ENCODE measurements at regions not wholly inside any gene's neighbourhood (a gene's known extent, or its start where the extent isn't known, plus 50 kb on each side); places are given as distances from the start of the nearest gene placed in this dataset.

DNA sequence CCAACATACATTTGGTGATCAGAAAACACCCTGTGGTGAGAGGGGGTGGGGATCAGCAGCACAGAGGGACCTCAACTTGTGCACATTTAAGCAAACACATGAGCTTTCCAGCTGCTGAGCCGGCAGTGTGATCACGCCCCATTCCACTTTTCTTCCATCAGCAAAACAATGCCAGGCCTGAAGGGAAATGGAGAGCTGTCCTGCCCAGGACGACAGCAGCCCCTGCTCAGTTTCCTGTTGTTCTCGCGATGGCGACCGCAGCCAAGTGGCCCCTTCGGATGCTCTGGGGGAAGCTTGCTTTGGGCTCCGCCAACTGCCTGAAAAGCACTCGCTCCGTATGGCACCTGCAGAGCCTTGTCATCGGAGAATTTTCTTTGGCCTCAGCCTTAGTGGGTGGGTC lies 272.3 kb downstream of the FOXL1 start:
- TF ChIP-seq, protein P1, sequence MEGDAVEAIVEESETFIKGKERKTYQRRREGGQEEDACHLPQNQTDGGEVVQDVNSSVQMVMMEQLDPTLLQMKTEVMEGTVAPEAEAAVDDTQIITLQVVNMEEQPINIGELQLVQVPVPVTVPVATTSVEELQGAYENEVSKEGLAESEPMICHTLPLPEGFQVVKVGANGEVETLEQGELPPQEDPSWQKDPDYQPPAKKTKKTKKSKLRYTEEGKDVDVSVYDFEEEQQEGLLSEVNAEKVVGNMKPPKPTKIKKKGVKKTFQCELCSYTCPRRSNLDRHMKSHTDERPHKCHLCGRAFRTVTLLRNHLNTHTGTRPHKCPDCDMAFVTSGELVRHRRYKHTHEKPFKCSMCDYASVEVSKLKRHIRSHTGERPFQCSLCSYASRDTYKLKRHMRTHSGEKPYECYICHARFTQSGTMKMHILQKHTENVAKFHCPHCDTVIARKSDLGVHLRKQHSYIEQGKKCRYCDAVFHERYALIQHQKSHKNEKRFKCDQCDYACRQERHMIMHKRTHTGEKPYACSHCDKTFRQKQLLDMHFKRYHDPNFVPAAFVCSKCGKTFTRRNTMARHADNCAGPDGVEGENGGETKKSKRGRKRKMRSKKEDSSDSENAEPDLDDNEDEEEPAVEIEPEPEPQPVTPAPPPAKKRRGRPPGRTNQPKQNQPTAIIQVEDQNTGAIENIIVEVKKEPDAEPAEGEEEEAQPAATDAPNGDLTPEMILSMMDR (IDR thresholded peaks at IDR 0.05): no peak
- no peak for DNase-seq
- intact Hi-C loops (cut with DNase I): loop anchor here in 1 of 2 donors (10.0 kb wide), 1 partner anchor 424 kb away; no protein-coding TSS in a partner anchor
- Histone ChIP-seq H3K4me1 (no peaks in the 10 kb centered on the region), H3K9me3 (no peaks in the 10 kb centered on the region), H3K27ac (no peak overlapping the region), H3K27me3 (ENCODE audit: insufficient read depth in 3 of 3, low read length in 2 of 3) (peaks cover 0 to 2% (median 0%) of the 10 kb centered on the region in 3 donors), H3K36me3 (ENCODE audit: insufficient read depth in 1 of 2, low read depth in 1 of 2) (no peaks in the 10 kb centered on the region), H3K4me3 (no peak overlapping the region)
- no peak for ATAC-seq
- WGBS, 3 donors: 54 to 55% (median 54%) methylated on average over 12 of the region's 12 CpGs

DNA sequence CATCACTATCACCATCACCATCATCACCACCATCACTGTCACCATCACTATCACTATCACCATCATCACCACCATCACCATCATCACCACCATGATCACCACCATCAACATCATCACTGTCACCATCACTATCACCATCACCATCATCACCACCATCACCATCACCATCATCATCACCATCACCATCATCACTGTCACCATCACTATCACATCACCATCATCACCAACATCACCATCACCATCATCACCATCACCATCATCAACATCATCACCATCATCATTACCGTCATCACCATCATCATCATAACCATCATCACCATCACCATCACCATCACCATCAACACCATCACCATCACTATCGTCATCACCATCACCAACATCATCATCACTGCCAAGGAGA lies 273.8 kb downstream of the FOXL1 start:
- intact Hi-C loops (cut with DNase I): loop anchor here in 1 of 2 donors (10.0 kb wide), 1 partner anchor 423 kb away; no protein-coding TSS in a partner anchor
- ATAC-seq (no peak), DNase-seq (no peak)
- Histone ChIP-seq H3K27ac (no peak overlapping the region), H3K9me3 (no peaks in the 10 kb centered on the region), H3K27me3 (ENCODE audit: insufficient read depth in 3 of 3, low read length in 2 of 3) (peaks cover 0 to 16% (median 0%) of the 10 kb centered on the region in 3 donors), H3K36me3 (ENCODE audit: insufficient read depth in 1 of 2, low read depth in 1 of 2) (no peaks in the 10 kb centered on the region), H3K4me1 (no peaks in the 10 kb centered on the region), H3K4me3 (no peak overlapping the region)
- WGBS, 3 donors: 96 to 100% (median 98%) methylated on average over 2 of the region's 2 CpGs
- TF ChIP-seq, protein P1 (IDR thresholded peaks at IDR 0.05): no peak

DNA sequence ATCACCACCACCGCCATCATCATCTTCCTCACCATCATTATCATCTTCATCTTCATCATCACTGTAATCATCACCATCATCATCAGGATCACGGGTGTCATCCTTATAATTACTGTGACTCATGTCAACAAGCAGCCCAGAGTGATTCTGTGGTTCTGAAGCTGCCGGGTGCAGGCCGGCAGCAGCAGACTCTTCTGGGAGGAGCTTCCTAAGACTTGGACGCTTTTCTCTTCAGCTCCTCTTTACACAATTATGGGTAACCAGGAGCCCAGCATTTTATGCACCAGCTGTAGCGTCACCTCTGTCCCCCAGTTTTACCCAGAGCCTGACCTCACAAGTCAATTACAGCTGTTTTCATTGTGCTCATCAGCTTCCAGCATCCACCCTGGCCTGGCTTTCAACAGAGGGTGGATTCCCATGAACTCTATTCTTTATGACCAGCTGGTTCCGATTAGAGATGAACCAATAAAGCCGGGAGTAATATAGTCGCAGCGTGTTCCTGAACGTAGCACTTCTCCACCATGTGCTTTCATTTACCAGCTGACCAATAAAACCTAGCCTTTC lies 275.8 kb downstream of the FOXL1 start:
- TF ChIP-seq, protein P1 (IDR thresholded peaks at IDR 0.05): no peak
- Histone ChIP-seq H3K4me3 (no peak overlapping the region), H3K27ac (no peak overlapping the region), H3K36me3 (ENCODE audit: insufficient read depth in 1 of 2, low read depth in 1 of 2) (no peaks in the 10 kb centered on the region), H3K27me3 (ENCODE audit: insufficient read depth in 3 of 3, low read length in 2 of 3) (peaks cover 0 to 18% (median under 1%) of the 10 kb centered on the region in 3 donors), H3K9me3 (no peaks in the 10 kb centered on the region), H3K4me1 (no peaks in the 10 kb centered on the region)
- intact Hi-C loops (cut with DNase I): loop anchor here in 1 of 2 donors (10.0 kb wide), 1 partner anchor 421 kb away; no protein-coding TSS in a partner anchor
- WGBS, 3 donors: 36 to 42% (median 38%) methylated on average over 11 of the region's 11 CpGs
- ATAC-seq (no peak), DNase-seq (no peak)

DNA sequence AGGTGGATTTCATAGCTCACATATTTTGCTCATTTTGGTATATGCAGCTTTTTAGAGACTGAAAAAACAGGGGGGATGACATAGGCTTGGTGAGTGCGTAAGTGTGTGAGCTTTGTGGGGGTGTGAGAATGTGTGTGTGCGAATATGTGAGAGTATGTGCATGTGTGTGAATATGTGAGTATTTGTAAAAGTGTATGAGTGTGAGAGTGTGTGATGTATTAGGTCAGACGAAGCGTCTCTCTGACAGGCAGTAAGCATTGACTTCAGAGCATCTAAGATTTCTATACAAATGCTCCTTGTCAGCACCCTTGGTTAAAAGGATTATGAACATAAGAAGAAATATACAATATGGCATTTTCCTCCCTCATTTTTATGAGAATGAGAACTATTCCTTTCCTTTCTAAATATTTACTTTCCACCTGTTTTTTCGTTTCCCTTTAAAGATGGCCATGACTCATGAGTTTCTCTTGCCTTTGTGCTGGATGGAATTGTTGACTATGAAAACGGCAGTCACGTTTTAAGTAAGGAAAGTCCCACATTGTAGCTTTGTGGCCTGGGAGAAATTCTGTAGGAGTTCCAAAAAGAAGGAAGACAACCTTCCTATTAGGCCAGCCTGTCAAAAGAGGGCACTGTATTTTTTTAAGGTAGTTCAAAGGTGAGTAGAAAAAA lies 276.4 kb downstream of the FOXL1 start:
- Histone ChIP-seq H3K9me3 (no peaks in the 10 kb centered on the region), H3K36me3 (ENCODE audit: insufficient read depth in 1 of 2, low read depth in 1 of 2) (no peaks in the 10 kb centered on the region), H3K4me3 (no peak overlapping the region), H3K4me1 (no peaks in the 10 kb centered on the region), H3K27me3 (ENCODE audit: insufficient read depth in 3 of 3, low read length in 2 of 3) (peaks cover 0 to 18% (median 3%) of the 10 kb centered on the region in 3 donors), H3K27ac (no peak overlapping the region)
- TF ChIP-seq, protein P1 (IDR thresholded peaks at IDR 0.05): no peak
- 51 to 62% (median 56%) methylated on average over 7 of the region's 7 CpGs for WGBS, 3 donors
- intact Hi-C loops (cut with DNase I): loop anchor here in 1 of 2 donors (10.0 kb wide), 1 partner anchor 420 kb away; no protein-coding TSS in a partner anchor
- ATAC-seq (no peak), DNase-seq (no peak)

All from psoas muscle (tissue), 7 donors.